GM12878 (cell line): ENCODE measurements at regions not wholly inside any gene's neighbourhood (a gene's known extent, or its start where the extent isn't known, plus 50 kb on each side); places are given as distances from the start of the nearest gene placed in this dataset.
"Not testable (repeated sequence)": the region's sequence is repeated elsewhere in the genome, so short reads cannot be mapped to it uniquely, and the experiment has no call there.

Experiments
- ATAC-seq: fragments of 200-7000 bp; cut with Tn5 transposase; 3 replicates; pipeline ENCODE4 v1.9.1; 2020; ENCODE audit warnings: mild to moderate bottlenecking, moderate library complexity
- BruUV-seq: library from RNA; stranded (reverse); fragments of 400-500 nt; replicated peaks from 2 replicates; lab custom pipeline; 2021; lab: Mats Ljungman, UMichigan
- CTCF ChIA-PET: fragments of 300-600 bp; sonication (Branson Sonifier 250); formaldehyde crosslinking; extraction: SDS; loops from one replicate; lab custom pipeline; 2021; ENCODE audit warnings: inconsistent platforms; lab: Yijun Ruan, JAX
- POLR2A ChIA-PET: fragments of 350-600 bp; formaldehyde crosslinking; extraction: SDS; loops from one replicate; lab custom pipeline; 2021; ENCODE audit warnings: inconsistent platforms; lab: Charles Lee
- RAD21 ChIA-PET: fragments of 300-600 bp; sonication (Branson Sonifier 250); formaldehyde crosslinking; loops from one replicate; lab custom pipeline; 2023; ENCODE audit warnings: antibody characterized with exemption; ENCODE audit not compliant: unreplicated experiment; lab: Charles Lee
- SMC1A ChIA-PET: fragments of 300-600 bp; sonication (Branson Sonifier 250); formaldehyde crosslinking; loops from one replicate; lab custom pipeline; 2023; ENCODE audit not compliant: unreplicated experiment, uncharacterized antibody; lab: Charles Lee
- DNase-seq: peaks from one replicate; pipeline ENCODE4 v3.0.0-alpha.2; 2011; ENCODE audit warnings: low read depth, low spot score
- FAIRE-seq: peaks from 3 replicates; lab custom pipeline; 2011; peaks lifted over from hg19 to GRCh38; lab: Jason Lieb, UNC
- H2AFZ ChIP-seq: 2 replicates; pipeline ENCODE4 v1.6.0; 2011; ENCODE audit warnings: low read depth, low read length, control low read depth; ENCODE audit not compliant: control insufficient read depth
- H3K27ac ChIP-seq: 2 replicates; pipeline ENCODE4 v1.5.1; 2011; ENCODE audit warnings: control low read depth; ENCODE audit not compliant: control insufficient read depth, insufficient read depth
- H3K27me3 ChIP-seq, 2 experiments: replicated peaks in 1 of 2; 2 replicates each; pipeline versions ENCODE4 v1.6.0 to v1.6.1; 2011; ENCODE audit warnings: low read length in 1 of 2; ENCODE audit not compliant: control insufficient read depth in 2 of 2, insufficient read depth in 2 of 2
- H3K36me3 ChIP-seq, 2 experiments: 2 replicates each; pipeline ENCODE4 v1.5.1; 2011; ENCODE audit warnings: low read length in 1 of 2; ENCODE audit not compliant: control insufficient read depth in 2 of 2, insufficient read depth in 2 of 2
- H3K4me1 ChIP-seq: 2 replicates; pipeline ENCODE4 v1.6.1; 2011; ENCODE audit warnings: mild to moderate bottlenecking, low read length, moderate library complexity, mixed read lengths; ENCODE audit not compliant: control insufficient read depth, insufficient read depth
- H3K4me2 ChIP-seq: 2 replicates; pipeline ENCODE4 v1.6.0; 2011; ENCODE audit warnings: control low read depth; ENCODE audit not compliant: control insufficient read depth, insufficient read depth
- H3K4me3 ChIP-seq: fragments of 200-600 bp; sonication (generic); 2 replicates; pipeline ENCODE4 v1.5.1; 2016
- H3K79me2 ChIP-seq: 2 replicates; pipeline ENCODE4 v1.6.0; 2011; ENCODE audit warnings: low read length; ENCODE audit not compliant: control insufficient read depth, insufficient read depth
- H3K9ac ChIP-seq: 2 replicates; pipeline ENCODE4 v1.8.0; 2011; ENCODE audit warnings: low read length, control low read depth, mixed read lengths; ENCODE audit not compliant: control insufficient read depth, insufficient read depth
- H3K9me3 ChIP-seq: replicated peaks from 3 replicates; pipeline ENCODE4 v1.5.1; 2011; ENCODE audit warnings: mild to moderate bottlenecking, low read length; ENCODE audit not compliant: control insufficient read depth, insufficient read depth
- H4K20me1 ChIP-seq: 2 replicates; pipeline ENCODE4 v1.6.0; 2011; ENCODE audit not compliant: control insufficient read depth, insufficient read depth
- CTCF ChIP-seq, 3 experiments: IDR thresholded peaks in 2 of 3; conservative IDR thresholded peaks in 1 of 3; 2 replicates each; pipeline ENCODE4 v1.5.1; 2011; ENCODE audit warnings: low read depth in 3 of 3, low read length in 3 of 3, mild to moderate bottlenecking in 3 of 3, control low read depth in 2 of 3, moderate library complexity in 2 of 3, inconsistent platforms in 1 of 3, mixed read lengths in 1 of 3; ENCODE audit not compliant: control insufficient read depth in 2 of 3, insufficient read depth in 1 of 3; ENCODE audit errors: extremely low read depth in 1 of 3
- EGR1 ChIP-seq, 2 experiments: IDR thresholded peaks; 1 replicate in 1 of 2; 2 replicates in 1 of 2; pipeline ENCODE4 v1.6.1; 2011 to 2012; ENCODE audit warnings: low read depth in 2 of 2, low read length in 2 of 2, borderline replicate concordance in 1 of 2, mild to moderate bottlenecking in 1 of 2, moderate library complexity in 1 of 2
- LARP7 ChIP-seq: fragments of 450-650 bp; IDR thresholded peaks from 2 replicates; pipeline ENCODE4 v1.6.1; 2017; ENCODE audit warnings: mild to moderate bottlenecking
- MEF2B ChIP-seq: fragments of 450-650 bp; IDR thresholded peaks from 2 replicates; pipeline ENCODE4 v1.6.1; 2018; ENCODE audit warnings: mild to moderate bottlenecking, moderate library complexity; ENCODE audit not compliant: partially characterized antibody, poor library complexity, severe bottlenecking
- PKNOX1 ChIP-seq: fragments of 450-650 bp; IDR thresholded peaks from 2 replicates; pipeline ENCODE4 v1.6.1; 2016; ENCODE audit warnings: mild to moderate bottlenecking
- ZBTB4 ChIP-seq: fragments of 450-650 bp; formaldehyde crosslinking; IDR thresholded peaks from 2 replicates; pipeline ENCODE4 v1.4.0; 2022; ENCODE audit warnings: mild to moderate bottlenecking, moderate library complexity
- in situ Hi-C: fragments of 300-500 bp; cut with MboI; formaldehyde crosslinking; loops from 9 replicates; pipeline ENCODE4 v1.14.3; 2018; ENCODE audit warnings: mixed read lengths
- intact Hi-C: fragments of 100-400 bp; cut with micrococcal nuclease; formaldehyde crosslinking; loops from one replicate; pipeline ENCODE4 v1.14.2; 2022; ENCODE audit not compliant: unreplicated experiment

- no peak for TF ChIP-seq CTCF (IDR thresholded peaks at IDR 0.05 in 2 of 3, conservative IDR thresholded peaks at IDR 0.05 in 1 of 3; ENCODE audit: control insufficient read depth in 2 of 3, extremely low read depth in 1 of 3, insufficient read depth in 1 of 3, low read depth in 3 of 3, low read length in 3 of 3)
- no peak for TF ChIP-seq EGR1 (IDR thresholded peaks at IDR 0.05; ENCODE audit: borderline replicate concordance in 1 of 2, low read depth in 2 of 2, low read length in 2 of 2)
- no peak for TF ChIP-seq PKNOX1
- TF ChIP-seq LARP7: no peak
- no peak for TF ChIP-seq ZBTB4 (CRISPR knock-in tag)
- TF ChIP-seq MEF2B: no peak
- TF ChIP-seq, all 136 proteins: peak for 0
Measured at GRCh38 chr12:46514886-46515285, 142.3 kb upstream of the SLC38A2 start (continued).

GRCh38 chr12:46510257-46510656 is 137.7 kb upstream of the SLC38A2 start:
- H3K27me3 ChIP-seq, H3K79me2 ChIP-seq, H2AFZ ChIP-seq, H4K20me1 ChIP-seq, H3K9ac ChIP-seq, H3K27ac ChIP-seq, in situ Hi-C loops, FAIRE-seq, ATAC-seq, H3K36me3 ChIP-seq, H3K4me1 ChIP-seq, H3K4me2 ChIP-seq, H3K9me3 ChIP-seq, DNase-seq, BruUV-seq, H3K4me3 ChIP-seq, POLR2A ChIA-PET, intact Hi-C loops: not testable (repeated sequence)
- CTCF ChIA-PET: interaction anchor here (1.1 kb wide), 1 partner anchor 18 kb away, joined by 3 read pairs; no protein-coding TSS in a partner anchor
- SMC1A ChIA-PET: interaction anchor here (1.0 to 2.2 kb wide), 6 partner anchors 10 to 36 kb away, joined by 3 to 7 read pairs (median 3); no protein-coding TSS in a partner anchor
- RAD21 ChIA-PET: interaction anchor here (1.0 kb wide), 1 partner anchor 124 kb away, joined by 3 read pairs; no protein-coding TSS in a partner anchor
